ENCODE measurements at regions not wholly inside any gene's neighbourhood (a gene's known extent, or its start where the extent isn't known, plus 50 kb on each side); places are given as distances from the start of the nearest gene placed in this dataset.
A peak's percentile ranks its signal among the peaks of the same experiment; 100 is the strongest.
"Not testable (repeated sequence)": the region's sequence is repeated elsewhere in the genome, so short reads cannot be mapped to it uniquely, and the experiment has no call there.

GRCh38 chrX:826448-826847 lies 195.9 kb downstream of the SHOX start:
- POLR2A ChIA-PET: no interaction called here
- Mint-ChIP-seq H3K27ac (no peak overlapping the region), H3K4me3 (no peak overlapping the region), H3K36me3 (peaks cover 0 to 3% (median 0%) of the 10 kb centered on the region in 3 donors), H3K27me3 (peaks cover 0 to 6% (median 0%) of the 10 kb centered on the region in 5 donors), H3K9me3 (peaks cover 0 to 8% (median 0%) of the 10 kb centered on the region in 9 donors), H3K4me1 (peaks cover 0 to 5% (median 2%) of the 10 kb centered on the region in 4 donors)
- DNase-seq: no peak
- ATAC-seq: no peak

GRCh38 chrX:825991-826390 lies 195.4 kb downstream of the SHOX start:
- H3K4me3 Mint-ChIP-seq: no peak overlapping the region
- ATAC-seq (no peak), DNase-seq (no peak)
- POLR2A ChIA-PET: no interaction called here
- no peak overlapping the region for H3K27ac Mint-ChIP-seq
- H3K27me3 Mint-ChIP-seq: peaks cover 0 to 6% (median 0%) of the 10 kb centered on the region in 5 donors
- H3K36me3 Mint-ChIP-seq: peaks cover 0 to 3% (median 0%) of the 10 kb centered on the region in 3 donors
- peaks cover 0 to 5% (median 2%) of the 10 kb centered on the region in 4 donors for H3K4me1 Mint-ChIP-seq
- peaks cover 0 to 8% (median 0%) of the 10 kb centered on the region in 9 donors for H3K9me3 Mint-ChIP-seq

GRCh38 chrX:823073-823472 lies 192.5 kb downstream of the SHOX start:
- DNase-seq, ATAC-seq, H3K9me3 Mint-ChIP-seq, H3K4me3 Mint-ChIP-seq, POLR2A ChIA-PET, H3K27me3 Mint-ChIP-seq, H3K27ac Mint-ChIP-seq, H3K36me3 Mint-ChIP-seq, H3K4me1 Mint-ChIP-seq: not testable (repeated sequence)

DNA sequence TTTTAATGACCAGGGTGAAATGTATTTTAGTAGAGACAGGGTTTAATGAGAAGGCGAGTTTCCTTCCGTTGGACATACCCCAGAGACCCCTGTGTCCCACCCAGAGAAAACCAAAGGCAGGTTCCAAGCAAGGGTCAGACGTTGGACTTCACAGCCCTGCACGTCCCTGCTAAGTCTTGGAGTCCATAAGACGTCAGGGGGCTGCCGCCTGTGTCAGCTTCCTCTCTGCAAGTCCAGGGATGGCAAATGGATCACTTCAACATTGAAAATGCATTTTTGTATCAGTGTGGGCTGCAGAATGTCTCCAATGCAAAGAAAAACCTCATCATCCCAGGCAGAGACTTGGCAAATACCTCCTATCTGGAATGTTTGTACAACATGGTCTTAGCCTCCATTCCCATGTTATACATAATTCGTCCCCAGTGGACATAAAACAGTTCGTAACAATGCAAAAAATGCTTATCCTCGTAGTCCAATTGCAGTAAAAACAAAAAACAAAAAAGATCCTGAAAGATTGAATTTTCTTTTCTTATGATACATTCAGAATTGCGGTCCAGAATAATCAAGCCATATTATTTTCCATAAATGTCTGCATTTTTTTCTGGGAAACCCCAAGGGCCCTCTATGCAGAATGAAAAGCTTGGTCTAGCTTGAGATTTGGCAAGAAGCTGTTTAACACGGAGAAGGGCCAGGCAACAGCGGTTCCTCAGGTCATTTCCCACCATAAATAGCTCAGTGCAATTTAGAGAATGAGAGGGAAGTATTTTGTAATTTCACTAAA lies 190.9 kb downstream of the SHOX start:
- ATAC-seq: no peak
- POLR2A ChIA-PET: no interaction called here

GRCh38 chrX:819684-820083 lies 189.1 kb downstream of the SHOX start:
- DNase-seq (peak in 1 of 10 donors; percentile 2), ATAC-seq (no peak)
- Mint-ChIP-seq H3K36me3 (peaks cover 0 to 3% (median 0%) of the 10 kb centered on the region in 3 donors), H3K4me1 (no peaks in the 10 kb centered on the region), H3K4me3 (no peak overlapping the region), H3K9me3 (peaks cover 0 to 11% (median 5%) of the 10 kb centered on the region in 9 donors), H3K27me3 (peaks cover 0 to 2% (median 0%) of the 10 kb centered on the region in 5 donors), H3K27ac (no peak overlapping the region)
- POLR2A ChIA-PET: no interaction called here

More for the DNA sequence above, 190.9 kb downstream of the SHOX start:
- peaks cover 0 to 3% (median 0%) of the 10 kb centered on the region in 3 donors for H3K36me3 Mint-ChIP-seq
- peaks cover 0 to 8% (median 2%) of the 10 kb centered on the region in 9 donors for H3K9me3 Mint-ChIP-seq
- peaks cover 0 to 2% (median 0%) of the 10 kb centered on the region in 5 donors for H3K27me3 Mint-ChIP-seq
- H3K27ac Mint-ChIP-seq: peak overlapping the region in 1 of 10 donors; percentile 36
- H3K4me1 Mint-ChIP-seq: no peaks in the 10 kb centered on the region
- H3K4me3 Mint-ChIP-seq: no peak overlapping the region
- peak in 1 of 10 donors; percentile 3 for DNase-seq

DNA sequence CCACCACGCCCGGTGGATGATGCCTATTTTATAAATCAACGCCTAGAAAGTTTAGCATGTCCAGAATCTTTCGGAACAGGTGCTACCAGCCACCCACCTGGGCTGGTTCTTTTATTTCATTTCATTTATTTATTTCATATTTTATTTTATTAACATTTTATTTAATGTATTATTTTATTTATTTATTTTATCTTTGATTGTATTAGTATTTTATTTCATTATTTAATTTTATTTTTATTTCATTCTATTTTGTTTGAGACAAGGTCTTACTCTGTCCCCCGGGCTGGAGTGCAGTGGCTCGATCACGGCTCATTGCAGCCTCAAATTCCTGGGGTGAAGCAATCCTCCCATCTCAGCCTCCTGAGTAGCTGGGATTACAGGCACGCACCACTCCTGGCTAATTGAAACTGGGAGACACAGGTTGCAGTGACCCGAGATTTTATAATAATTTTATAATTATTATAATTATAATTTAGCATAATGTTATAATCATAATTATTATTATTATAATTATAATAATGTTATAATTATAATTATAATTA lies 187.2 kb downstream of the SHOX start:
- Mint-ChIP-seq H3K36me3 (peaks cover 0 to 3% (median 0%) of the 10 kb centered on the region in 3 donors), H3K4me1 (no peaks in the 10 kb centered on the region), H3K9me3 (peaks cover 0 to 7% (median 4%) of the 10 kb centered on the region in 9 donors), H3K27me3 (peaks cover 0 to 4% (median 0%) of the 10 kb centered on the region in 5 donors), H3K27ac (no peak overlapping the region), H3K4me3 (no peak overlapping the region)
- POLR2A ChIA-PET: no interaction called here
- peak in 1 of 10 donors; percentile 3 for DNase-seq
- ATAC-seq: no peak

- POLR2A ChIA-PET, H3K4me1 Mint-ChIP-seq, H3K27me3 Mint-ChIP-seq, ATAC-seq, H3K4me3 Mint-ChIP-seq, H3K9me3 Mint-ChIP-seq, H3K27ac Mint-ChIP-seq, H3K36me3 Mint-ChIP-seq: not testable (repeated sequence)
- DNase-seq: peak in 1 of 10 donors; percentile 15
Observed at GRCh38 chrX:817147-817546, 186.6 kb downstream of the SHOX start.

DNA sequence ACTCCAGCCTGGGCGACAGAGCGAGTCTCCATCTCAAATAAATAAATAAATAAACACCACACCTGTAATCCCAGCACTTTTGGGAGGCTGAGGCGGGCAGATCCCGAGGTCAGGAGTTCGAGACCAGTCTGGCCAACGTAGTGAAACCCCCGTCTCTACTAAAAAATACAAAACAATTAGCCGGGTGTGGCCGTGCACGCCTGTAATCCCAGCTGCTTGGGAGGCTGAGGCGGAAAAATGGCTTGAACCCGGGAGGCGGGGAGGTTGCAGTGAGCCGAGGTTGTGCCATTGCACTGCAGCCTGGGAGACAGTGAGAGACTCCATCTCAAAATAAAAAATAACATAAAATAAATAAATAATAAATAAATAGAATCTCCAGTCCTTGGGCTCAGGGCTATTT lies 185.8 kb downstream of the SHOX start:
- Mint-ChIP-seq H3K9me3 (peaks cover 0 to 6% (median 4%) of the 10 kb centered on the region in 9 donors), H3K27me3 (peaks cover 0 to 4% (median 0%) of the 10 kb centered on the region in 5 donors), H3K36me3 (peaks cover 0 to 4% (median 0%) of the 10 kb centered on the region in 3 donors), H3K27ac (no peak overlapping the region), H3K4me3 (no peak overlapping the region), H3K4me1 (no peaks in the 10 kb centered on the region)
- POLR2A ChIA-PET: no interaction called here
- no peak for ATAC-seq
- peak in 1 of 10 donors; percentile 2 for DNase-seq

DNA sequence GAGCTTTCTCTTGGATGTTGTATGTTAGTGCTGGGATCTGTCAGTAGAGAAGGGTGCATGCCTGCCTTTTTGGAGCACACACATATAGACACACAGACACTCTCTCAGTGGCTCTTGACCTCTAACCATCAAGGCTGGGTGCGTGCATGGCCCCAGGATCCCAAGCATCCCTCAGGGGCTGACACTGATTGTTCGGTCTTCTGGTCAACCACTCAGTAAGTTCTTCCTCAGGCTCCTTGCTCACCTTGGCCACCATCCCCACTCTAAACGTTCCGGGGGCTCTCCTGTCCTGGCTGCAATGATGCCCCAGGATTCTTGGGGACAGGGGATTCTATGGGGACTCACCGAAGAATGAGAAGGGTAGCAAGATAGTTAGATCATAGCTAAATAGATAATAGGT lies 179.6 kb downstream of the SHOX start:
- Mint-ChIP-seq H3K36me3 (peaks cover 0 to 4% (median 0%) of the 10 kb centered on the region in 3 donors), H3K27ac (no peak overlapping the region), H3K4me1 (peaks cover 0 to 2% (median 0%) of the 10 kb centered on the region in 4 donors), H3K27me3 (peaks cover 7 to 22% (median 15%) of the 10 kb centered on the region in 5 donors), H3K9me3 (peaks cover 0 to 11% (median 0%) of the 10 kb centered on the region in 9 donors), H3K4me3 (no peak overlapping the region)
- POLR2A ChIA-PET: no interaction called here
- ATAC-seq (no peak), DNase-seq (no peak)

- H3K4me1 Mint-ChIP-seq: peaks cover 0 to 2% (median 0%) of the 10 kb centered on the region in 4 donors
- peaks cover 7 to 26% (median 16%) of the 10 kb centered on the region in 5 donors for H3K27me3 Mint-ChIP-seq
- H3K4me3 Mint-ChIP-seq: no peak overlapping the region
- no peak for ATAC-seq
- POLR2A ChIA-PET: no interaction called here
- no peak overlapping the region for H3K27ac Mint-ChIP-seq
- DNase-seq: no peak
- peaks cover 0 to 4% (median 0%) of the 10 kb centered on the region in 3 donors for H3K36me3 Mint-ChIP-seq
- peaks cover 0 to 11% (median 0%) of the 10 kb centered on the region in 9 donors for H3K9me3 Mint-ChIP-seq
Observed at GRCh38 chrX:809081-809480, 178.5 kb downstream of the SHOX start.

GRCh38 chrX:806586-806985 lies 176.0 kb downstream of the SHOX start:
- H3K4me3 Mint-ChIP-seq: peak overlapping the region in 1 of 10 donors; percentile 45
- DNase-seq (peak in 1 of 10 donors; percentile 4), ATAC-seq (no peak)
- H3K9me3 Mint-ChIP-seq: peaks cover 0 to 15% (median 2%) of the 10 kb centered on the region in 9 donors
- POLR2A ChIA-PET: no interaction called here
- no peak overlapping the region for H3K27ac Mint-ChIP-seq
- peaks cover 0 to 3% (median 0%) of the 10 kb centered on the region in 3 donors for H3K36me3 Mint-ChIP-seq
- peaks cover 0 to 4% (median 3%) of the 10 kb centered on the region in 4 donors for H3K4me1 Mint-ChIP-seq
- peaks cover 17 to 41% (median 24%) of the 10 kb centered on the region in 5 donors for H3K27me3 Mint-ChIP-seq

DNA sequence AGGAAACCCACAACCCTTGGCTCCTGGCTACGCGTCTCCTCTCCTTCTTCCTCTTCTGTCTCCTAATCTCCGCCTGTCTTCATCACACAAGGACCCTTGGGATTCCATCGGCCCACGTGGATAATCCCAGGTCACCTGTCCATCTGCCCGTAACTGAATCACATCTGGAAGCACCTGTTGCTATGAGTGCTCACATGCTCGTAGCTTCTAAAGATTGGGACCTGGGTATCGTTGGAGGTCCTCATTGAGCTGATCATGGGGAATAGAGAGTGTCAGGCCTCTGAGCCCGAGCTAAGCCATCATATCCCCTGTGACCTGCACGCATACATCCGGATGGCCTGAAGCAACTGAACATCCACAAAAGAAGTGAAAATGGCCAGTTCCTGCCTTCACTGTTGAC lies 175.4 kb downstream of the SHOX start:
- Mint-ChIP-seq H3K4me1 (peaks cover 0 to 4% (median 3%) of the 10 kb centered on the region in 4 donors), H3K27ac (no peak overlapping the region), H3K4me3 (peak overlapping the region in 1 of 10 donors; percentile 60), H3K27me3 (peaks cover 18 to 42% (median 24%) of the 10 kb centered on the region in 5 donors), H3K36me3 (peaks cover 0 to 7% (median 0%) of the 10 kb centered on the region in 3 donors), H3K9me3 (peaks cover 0 to 19% (median 6%) of the 10 kb centered on the region in 9 donors)
- ATAC-seq (no peak), DNase-seq (peak in 1 of 10 donors; percentile 11)
- POLR2A ChIA-PET: no interaction called here

GRCh38 chrX:805103-805670 lies 174.6 kb downstream of the SHOX start:
- POLR2A ChIA-PET: no interaction called here
- Mint-ChIP-seq H3K27ac (no peak overlapping the region), H3K4me1 (peaks cover 0 to 4% (median 3%) of the 10 kb centered on the region in 4 donors), H3K4me3 (no peak overlapping the region), H3K36me3 (peaks cover 0 to 11% (median 2%) of the 10 kb centered on the region in 3 donors), H3K9me3 (peaks cover 1 to 23% (median 10%) of the 10 kb centered on the region in 9 donors), H3K27me3 (peaks cover 18 to 49% (median 28%) of the 10 kb centered on the region in 5 donors)
- DNase-seq (peak in 1 of 10 donors; percentile 10), ATAC-seq (no peak)
